Neural progenitor cell (in vitro differentiated cells): ENCODE measurements at regions not wholly inside any gene's neighbourhood (a gene's known extent, or its start where the extent isn't known, plus 50 kb on each side); places are given as distances from the start of the nearest gene placed in this dataset.

Experiments used
- EZH2 ChIP-seq: fragments of 200-600 bp; sonication (generic); IDR thresholded peaks from 2 replicates; pipeline ENCODE4 v1.6.1; 2017; ENCODE audit warnings: antibody characterized with exemption, mild to moderate bottlenecking, moderate library complexity
- TF ChIP-seq, protein P1 (sequence below): fragments of 200-600 bp; sonication (generic); IDR thresholded peaks from 2 replicates; pipeline ENCODE4 v1.5.1; 2017; ENCODE audit warnings: antibody characterized with exemption, mild to moderate bottlenecking

DNA sequence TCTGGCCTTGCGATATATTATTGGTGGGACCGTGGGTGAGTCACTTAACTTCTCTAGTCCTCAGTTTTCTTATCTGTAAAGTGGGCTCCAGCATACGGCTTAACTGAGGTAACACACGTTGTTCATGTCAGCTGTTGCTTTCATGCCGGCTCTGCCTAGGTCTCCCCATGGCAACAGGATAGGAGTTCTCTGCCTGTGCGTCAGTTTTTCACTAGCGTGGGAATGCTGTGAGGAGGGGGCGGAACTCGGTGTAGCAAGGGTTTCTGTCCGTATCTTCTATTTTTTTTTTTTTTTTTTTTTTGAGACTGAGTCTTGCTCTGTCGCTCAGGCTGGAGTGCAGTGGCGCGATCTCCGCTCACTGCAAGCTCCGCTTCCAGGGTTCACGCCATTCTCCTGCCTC, 758.5 kb upstream of the RBFOX1 start:
- TF ChIP-seq, protein P1, sequence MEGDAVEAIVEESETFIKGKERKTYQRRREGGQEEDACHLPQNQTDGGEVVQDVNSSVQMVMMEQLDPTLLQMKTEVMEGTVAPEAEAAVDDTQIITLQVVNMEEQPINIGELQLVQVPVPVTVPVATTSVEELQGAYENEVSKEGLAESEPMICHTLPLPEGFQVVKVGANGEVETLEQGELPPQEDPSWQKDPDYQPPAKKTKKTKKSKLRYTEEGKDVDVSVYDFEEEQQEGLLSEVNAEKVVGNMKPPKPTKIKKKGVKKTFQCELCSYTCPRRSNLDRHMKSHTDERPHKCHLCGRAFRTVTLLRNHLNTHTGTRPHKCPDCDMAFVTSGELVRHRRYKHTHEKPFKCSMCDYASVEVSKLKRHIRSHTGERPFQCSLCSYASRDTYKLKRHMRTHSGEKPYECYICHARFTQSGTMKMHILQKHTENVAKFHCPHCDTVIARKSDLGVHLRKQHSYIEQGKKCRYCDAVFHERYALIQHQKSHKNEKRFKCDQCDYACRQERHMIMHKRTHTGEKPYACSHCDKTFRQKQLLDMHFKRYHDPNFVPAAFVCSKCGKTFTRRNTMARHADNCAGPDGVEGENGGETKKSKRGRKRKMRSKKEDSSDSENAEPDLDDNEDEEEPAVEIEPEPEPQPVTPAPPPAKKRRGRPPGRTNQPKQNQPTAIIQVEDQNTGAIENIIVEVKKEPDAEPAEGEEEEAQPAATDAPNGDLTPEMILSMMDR, result no peak
- TF ChIP-seq EZH2, result no peak
